ENCODE measurements at regions not wholly inside any gene's neighbourhood (a gene's known extent, or its start where the extent isn't known, plus 50 kb on each side); places are given as distances from the start of the nearest gene placed in this dataset.

DNA sequence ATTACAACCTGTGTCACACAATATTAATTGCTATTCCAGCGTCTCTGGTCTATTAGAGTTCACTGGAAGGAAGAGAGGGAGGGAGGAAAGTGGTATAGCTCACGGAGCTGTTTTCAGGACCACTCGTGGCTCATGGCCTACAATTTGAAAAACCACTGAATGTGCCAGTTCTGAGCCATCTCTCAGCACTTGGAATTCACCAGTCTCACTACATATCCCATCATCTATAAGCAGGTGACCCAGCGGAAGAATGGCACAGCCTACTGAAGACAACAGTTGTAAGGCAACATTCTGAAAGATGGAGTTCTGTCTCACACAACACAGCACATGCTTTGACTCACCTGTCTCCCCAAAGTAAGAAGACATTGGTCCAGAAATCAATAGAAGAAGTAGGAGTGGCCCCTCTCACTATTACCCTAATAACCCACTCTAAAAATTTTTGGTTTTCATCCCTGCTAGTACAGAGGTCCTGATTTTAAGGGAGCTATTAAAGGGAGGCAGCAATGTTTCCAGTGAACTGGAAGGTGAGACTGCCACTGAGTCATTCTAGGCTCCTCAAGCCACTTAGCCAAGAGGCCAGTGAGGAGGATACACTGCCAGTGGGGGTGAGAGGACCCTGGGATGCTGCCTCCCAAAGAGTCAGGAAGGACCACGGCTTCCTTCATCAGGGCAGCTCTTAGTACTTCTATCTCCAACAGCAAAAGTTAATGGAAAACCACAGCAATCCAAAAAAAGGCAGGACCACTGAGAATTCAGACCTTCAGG lies 50.0 kb upstream of the DOCK9 start:
- no peak overlapping the region for H2BK12ac ChIP-seq (ENCODE audit: low read length)
- H2BK120ac ChIP-seq (ENCODE audit: low read depth, low read length): no peak overlapping the region
- no peak overlapping the region for H3K9ac ChIP-seq (ENCODE audit: low read depth, low read length, poor library complexity)
- H2AK5ac ChIP-seq (ENCODE audit: low read depth, low read length): no peak overlapping the region
- H3K4ac ChIP-seq (ENCODE audit: low read length): no peak overlapping the region
- H3K27ac ChIP-seq (replicated peaks; ENCODE audit: low read length): no peak overlapping the region
- no peaks in the 10 kb centered on the region for H3K4me1 ChIP-seq (ENCODE audit: control insufficient read depth in 2 of 2, insufficient read depth in 1 of 2, low read depth in 1 of 2, low read length in 2 of 2)
- H3K9me3 ChIP-seq (replicated peaks in 1 of 2; ENCODE audit: control insufficient read depth in 2 of 2, insufficient read depth in 1 of 2, low read depth in 1 of 2, low read length in 2 of 2): no peaks in the 10 kb centered on the region
- no peak overlapping the region for H3K4me2 ChIP-seq (ENCODE audit: insufficient read depth, low read length, poor library complexity, severe bottlenecking)
- no peak overlapping the region for H3K23ac ChIP-seq (ENCODE audit: low read depth, low read length, poor library complexity)
- no peaks in the 10 kb centered on the region for H3K79me1 ChIP-seq (ENCODE audit: low read depth, low read length)
- no peak for DNase-seq (ENCODE audit: low spot score)
- no peaks in the 10 kb centered on the region for H3K36me3 ChIP-seq (replicated peaks in 1 of 2; ENCODE audit: control insufficient read depth in 2 of 2, insufficient read depth in 2 of 2, low read length in 2 of 2)
- no peaks in the 10 kb centered on the region for H3K27me3 ChIP-seq (ENCODE audit: control insufficient read depth in 3 of 3, insufficient read depth in 3 of 3, low read depth in 1 of 3, low read length in 3 of 3)
- H2BK15ac ChIP-seq (ENCODE audit: low read length): no peak overlapping the region
- H3K14ac ChIP-seq (ENCODE audit: low read length): no peak overlapping the region
- no peak overlapping the region for H4K91ac ChIP-seq (ENCODE audit: low read depth, low read length, poor library complexity)
- WGBS, 2 donors (ENCODE audit: extremely low coverage in 2 of 2, insufficient read length in 2 of 2, insufficient replicate concordance in 1 of 2): no CpG with 5 or more reads among the region's 5 CpGs
- no peak overlapping the region for H2BK5ac ChIP-seq (ENCODE audit: low read length)
- no peak overlapping the region for H3K4me3 ChIP-seq (ENCODE audit: low read length in 2 of 2)
- H2AFZ ChIP-seq (ENCODE audit: low read length): no peak overlapping the region
- no peak overlapping the region for H3K18ac ChIP-seq (ENCODE audit: low read length)
- no peak overlapping the region for H4K8ac ChIP-seq (ENCODE audit: low read depth, low read length)

GRCh38 chr13:99028890-99029289 lies 51.0 kb upstream of the DOCK9 start:
- Histone ChIP-seq H3K4me1 (ENCODE audit: control insufficient read depth in 2 of 2, insufficient read depth in 1 of 2, low read depth in 1 of 2, low read length in 2 of 2) (no peaks in the 10 kb centered on the region), H3K9me3 (replicated peaks in 1 of 2; ENCODE audit: control insufficient read depth in 2 of 2, insufficient read depth in 1 of 2, low read depth in 1 of 2, low read length in 2 of 2) (no peaks in the 10 kb centered on the region), H3K18ac (ENCODE audit: low read length) (no peak overlapping the region), H3K4ac (ENCODE audit: low read length) (no peak overlapping the region), H2AK5ac (ENCODE audit: low read depth, low read length) (no peak overlapping the region), H2AFZ (ENCODE audit: low read length) (no peak overlapping the region), H3K79me1 (ENCODE audit: low read depth, low read length) (no peaks in the 10 kb centered on the region), H4K91ac (ENCODE audit: low read depth, low read length, poor library complexity) (no peak overlapping the region), H3K27me3 (ENCODE audit: control insufficient read depth in 3 of 3, insufficient read depth in 3 of 3, low read depth in 1 of 3, low read length in 3 of 3) (no peaks in the 10 kb centered on the region), H2BK5ac (ENCODE audit: low read length) (no peak overlapping the region), H3K14ac (ENCODE audit: low read length) (no peak overlapping the region), H2BK15ac (ENCODE audit: low read length) (no peak overlapping the region), H3K9ac (ENCODE audit: low read depth, low read length, poor library complexity) (no peak overlapping the region), H3K4me2 (ENCODE audit: insufficient read depth, low read length, poor library complexity, severe bottlenecking) (no peak overlapping the region), H4K8ac (ENCODE audit: low read depth, low read length) (no peak overlapping the region), H3K27ac (replicated peaks; ENCODE audit: low read length) (no peak overlapping the region), H3K4me3 (ENCODE audit: low read length in 2 of 2) (no peak overlapping the region), H3K36me3 (replicated peaks in 1 of 2; ENCODE audit: control insufficient read depth in 2 of 2, insufficient read depth in 2 of 2, low read length in 2 of 2) (no peaks in the 10 kb centered on the region), H2BK120ac (ENCODE audit: low read depth, low read length) (no peak overlapping the region), H2BK12ac (ENCODE audit: low read length) (no peak overlapping the region), H3K23ac (ENCODE audit: low read depth, low read length, poor library complexity) (no peak overlapping the region)
- DNase-seq (ENCODE audit: low spot score): no peak

DNA sequence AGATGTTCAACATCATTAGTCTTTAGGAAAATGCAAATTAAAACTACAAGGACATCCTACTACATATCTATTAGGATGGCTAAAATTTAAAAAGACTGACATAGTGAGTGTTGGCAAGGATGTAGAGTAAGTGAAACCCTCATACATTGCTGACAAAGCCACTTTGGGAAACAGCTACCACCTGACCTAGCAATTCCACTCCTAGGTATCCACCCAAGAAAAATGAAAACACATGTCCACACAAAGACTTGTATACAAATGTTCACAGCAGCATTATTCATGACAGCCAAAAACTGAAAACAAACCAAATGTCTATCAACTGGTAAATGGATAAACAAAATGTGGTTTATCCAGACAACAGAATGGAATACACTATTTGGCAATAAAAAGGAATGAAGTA lies 51.7 kb upstream of the DOCK9 start:
- Histone ChIP-seq H3K9me3 (replicated peaks in 1 of 2; ENCODE audit: control insufficient read depth in 2 of 2, insufficient read depth in 1 of 2, low read depth in 1 of 2, low read length in 2 of 2) (no peaks in the 10 kb centered on the region), H3K9ac (ENCODE audit: low read depth, low read length, poor library complexity) (no peak overlapping the region), H3K23ac (ENCODE audit: low read depth, low read length, poor library complexity) (no peak overlapping the region), H4K91ac (ENCODE audit: low read depth, low read length, poor library complexity) (no peak overlapping the region), H2BK120ac (ENCODE audit: low read depth, low read length) (no peak overlapping the region), H3K18ac (ENCODE audit: low read length) (no peak overlapping the region), H2BK5ac (ENCODE audit: low read length) (no peak overlapping the region), H3K4me3 (ENCODE audit: low read length in 2 of 2) (no peak overlapping the region), H3K4me1 (ENCODE audit: control insufficient read depth in 2 of 2, insufficient read depth in 1 of 2, low read depth in 1 of 2, low read length in 2 of 2) (no peaks in the 10 kb centered on the region), H2AFZ (ENCODE audit: low read length) (no peak overlapping the region), H3K27me3 (ENCODE audit: control insufficient read depth in 3 of 3, insufficient read depth in 3 of 3, low read depth in 1 of 3, low read length in 3 of 3) (no peaks in the 10 kb centered on the region), H3K4me2 (ENCODE audit: insufficient read depth, low read length, poor library complexity, severe bottlenecking) (no peak overlapping the region), H3K27ac (replicated peaks; ENCODE audit: low read length) (no peak overlapping the region), H2BK15ac (ENCODE audit: low read length) (no peak overlapping the region), H2AK5ac (ENCODE audit: low read depth, low read length) (no peak overlapping the region), H3K14ac (ENCODE audit: low read length) (no peak overlapping the region), H4K8ac (ENCODE audit: low read depth, low read length) (no peak overlapping the region), H3K36me3 (replicated peaks in 1 of 2; ENCODE audit: control insufficient read depth in 2 of 2, insufficient read depth in 2 of 2, low read length in 2 of 2) (no peaks in the 10 kb centered on the region), H2BK12ac (ENCODE audit: low read length) (no peak overlapping the region), H3K4ac (ENCODE audit: low read length) (no peak overlapping the region), H3K79me1 (ENCODE audit: low read depth, low read length) (no peaks in the 10 kb centered on the region)
- no peak for DNase-seq (ENCODE audit: low spot score)

DNA sequence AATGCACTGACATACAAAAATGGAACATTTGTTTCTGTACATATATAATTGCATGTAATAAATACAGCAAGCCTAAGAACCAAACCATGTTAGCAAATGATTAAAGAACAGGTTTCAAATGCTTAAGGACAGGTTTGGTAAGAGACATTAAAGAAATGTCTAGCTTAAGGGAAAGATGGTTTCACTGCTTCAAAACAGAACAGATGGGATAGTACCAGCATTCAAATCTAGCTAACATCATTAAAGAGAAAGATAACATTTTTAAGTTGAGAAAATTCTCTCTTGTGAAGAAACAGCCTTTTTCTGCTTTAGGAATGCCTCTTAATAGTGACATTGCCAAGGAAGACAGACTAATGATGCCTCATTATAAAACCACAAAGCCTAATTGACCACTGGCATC lies 52.5 kb upstream of the DOCK9 start:
- Histone ChIP-seq H3K27ac (replicated peaks; ENCODE audit: low read length) (no peak overlapping the region), H3K9me3 (replicated peaks in 1 of 2; ENCODE audit: control insufficient read depth in 2 of 2, insufficient read depth in 1 of 2, low read depth in 1 of 2, low read length in 2 of 2) (no peaks in the 10 kb centered on the region)

More for the DNA sequence above, 52.5 kb upstream of the DOCK9 start:
- H2BK15ac ChIP-seq (ENCODE audit: low read length): no peak overlapping the region
- H3K79me1 ChIP-seq (ENCODE audit: low read depth, low read length): no peaks in the 10 kb centered on the region
- H3K36me3 ChIP-seq (replicated peaks in 1 of 2; ENCODE audit: control insufficient read depth in 2 of 2, insufficient read depth in 2 of 2, low read length in 2 of 2): no peaks in the 10 kb centered on the region
- H2BK120ac ChIP-seq (ENCODE audit: low read depth, low read length): no peak overlapping the region
- no peak overlapping the region for H3K14ac ChIP-seq (ENCODE audit: low read length)
- no peak overlapping the region for H2AK5ac ChIP-seq (ENCODE audit: low read depth, low read length)
- no peak overlapping the region for H3K18ac ChIP-seq (ENCODE audit: low read length)
- no peak overlapping the region for H3K9ac ChIP-seq (ENCODE audit: low read depth, low read length, poor library complexity)
- no peak overlapping the region for H3K4ac ChIP-seq (ENCODE audit: low read length)
- H3K4me1 ChIP-seq (ENCODE audit: control insufficient read depth in 2 of 2, insufficient read depth in 1 of 2, low read depth in 1 of 2, low read length in 2 of 2): no peaks in the 10 kb centered on the region
- H3K27me3 ChIP-seq (ENCODE audit: control insufficient read depth in 3 of 3, insufficient read depth in 3 of 3, low read depth in 1 of 3, low read length in 3 of 3): peaks cover 0 to 2% (median 0%) of the 10 kb centered on the region in 3 experiments
- no peak for DNase-seq (ENCODE audit: low spot score)
- no peak overlapping the region for H4K8ac ChIP-seq (ENCODE audit: low read depth, low read length)
- no peak overlapping the region for H3K4me2 ChIP-seq (ENCODE audit: insufficient read depth, low read length, poor library complexity, severe bottlenecking)
- no peak overlapping the region for H3K4me3 ChIP-seq (ENCODE audit: low read length in 2 of 2)
- no peak overlapping the region for H2BK5ac ChIP-seq (ENCODE audit: low read length)
- no peak overlapping the region for H4K91ac ChIP-seq (ENCODE audit: low read depth, low read length, poor library complexity)
- no peak overlapping the region for H2AFZ ChIP-seq (ENCODE audit: low read length)
- no peak overlapping the region for H3K23ac ChIP-seq (ENCODE audit: low read depth, low read length, poor library complexity)
- no peak overlapping the region for H2BK12ac ChIP-seq (ENCODE audit: low read length)

Measured in neuronal stem cell (in vitro differentiated cells).